ENCODE measurements at regions not wholly inside any gene's neighbourhood (a gene's known extent, or its start where the extent isn't known, plus 50 kb on each side); places are given as distances from the start of the nearest gene placed in this dataset.

DNA sequence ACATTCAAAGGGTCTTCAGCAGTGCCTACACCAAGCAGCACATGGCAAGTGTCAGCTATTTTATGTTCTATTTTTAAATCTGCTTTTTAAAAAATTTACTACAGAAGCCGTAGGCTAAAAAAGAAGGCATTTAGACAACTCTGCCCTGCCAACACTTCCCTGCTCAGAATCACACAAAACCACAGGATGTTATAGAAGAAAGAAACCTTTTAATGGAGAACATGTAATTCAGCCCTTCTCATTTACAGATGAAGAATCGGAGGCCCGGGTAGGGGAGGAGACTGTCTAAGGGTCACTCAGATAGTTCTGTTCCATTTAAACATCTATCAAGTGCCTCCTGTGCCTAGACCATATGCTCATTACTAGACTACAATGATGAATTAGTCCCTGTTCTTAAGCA lies 171.8 kb upstream of the NTF3 start:
- TF ChIP-seq, protein P1, sequence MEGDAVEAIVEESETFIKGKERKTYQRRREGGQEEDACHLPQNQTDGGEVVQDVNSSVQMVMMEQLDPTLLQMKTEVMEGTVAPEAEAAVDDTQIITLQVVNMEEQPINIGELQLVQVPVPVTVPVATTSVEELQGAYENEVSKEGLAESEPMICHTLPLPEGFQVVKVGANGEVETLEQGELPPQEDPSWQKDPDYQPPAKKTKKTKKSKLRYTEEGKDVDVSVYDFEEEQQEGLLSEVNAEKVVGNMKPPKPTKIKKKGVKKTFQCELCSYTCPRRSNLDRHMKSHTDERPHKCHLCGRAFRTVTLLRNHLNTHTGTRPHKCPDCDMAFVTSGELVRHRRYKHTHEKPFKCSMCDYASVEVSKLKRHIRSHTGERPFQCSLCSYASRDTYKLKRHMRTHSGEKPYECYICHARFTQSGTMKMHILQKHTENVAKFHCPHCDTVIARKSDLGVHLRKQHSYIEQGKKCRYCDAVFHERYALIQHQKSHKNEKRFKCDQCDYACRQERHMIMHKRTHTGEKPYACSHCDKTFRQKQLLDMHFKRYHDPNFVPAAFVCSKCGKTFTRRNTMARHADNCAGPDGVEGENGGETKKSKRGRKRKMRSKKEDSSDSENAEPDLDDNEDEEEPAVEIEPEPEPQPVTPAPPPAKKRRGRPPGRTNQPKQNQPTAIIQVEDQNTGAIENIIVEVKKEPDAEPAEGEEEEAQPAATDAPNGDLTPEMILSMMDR (IDR thresholded peaks at IDR 0.05), result no peak
- TF ChIP-seq POLR2A (IDR thresholded peaks at IDR 0.05), result no peak
